MCF 10A (cell line): ENCODE measurements at regions not wholly inside any gene's neighbourhood (a gene's known extent, or its start where the extent isn't known, plus 50 kb on each side); places are given as distances from the start of the nearest gene placed in this dataset.

ENCODE experiments used
- BruUV-seq: library from RNA; stranded (reverse); fragments of 400-500 nt; replicated peaks from 2 replicates; lab custom pipeline; 2021; lab: Mats Ljungman, UMichigan
- CTCF ChIA-PET: fragments of 300-600 bp; sonication (Branson Sonifier 250); formaldehyde crosslinking; extraction: SDS; loops from one replicate; lab custom pipeline; 2021; ENCODE audit warnings: antibody characterized with exemption, inconsistent platforms; lab: Yijun Ruan, JAX
- POLR2A ChIA-PET: fragments of 300-600, 350-650 bp; sonication (Branson Sonifier 250); formaldehyde crosslinking; extraction: SDS; loops from one replicate; lab custom pipeline; 2020; ENCODE audit warnings: antibody characterized with exemption, inconsistent platforms; lab: Yijun Ruan, JAX
- DNase-seq: peaks from one replicate; pipeline ENCODE4 v3.0.0-alpha.2; 2018; ENCODE audit not compliant: unreplicated experiment
- H3K27ac Mint-ChIP-seq: one replicate; pipeline ENCODE4 v1.8.0; 2022; ENCODE audit warnings: mild to moderate bottlenecking, low read depth, mixed read lengths; ENCODE audit not compliant: unreplicated experiment
- H3K27me3 Mint-ChIP-seq: one replicate; pipeline ENCODE4 v1.8.0; 2022; ENCODE audit warnings: mixed read lengths; ENCODE audit not compliant: insufficient read depth, unreplicated experiment
- H3K36me3 Mint-ChIP-seq: one replicate; pipeline ENCODE4 v1.8.0; 2022; ENCODE audit warnings: mild to moderate bottlenecking, moderate library complexity, mixed read lengths; ENCODE audit not compliant: insufficient read depth, unreplicated experiment
- H3K4me1 Mint-ChIP-seq: one replicate; pipeline ENCODE4 v1.8.0; 2022; ENCODE audit warnings: mixed read lengths; ENCODE audit not compliant: insufficient read depth, unreplicated experiment
- H3K4me3 Mint-ChIP-seq: one replicate; pipeline ENCODE4 v1.8.0; 2022; ENCODE audit warnings: mild to moderate bottlenecking, moderate library complexity, mixed read lengths; ENCODE audit not compliant: unreplicated experiment
- H3K9me3 Mint-ChIP-seq: one replicate; pipeline ENCODE4 v1.8.0; 2022; ENCODE audit warnings: mixed read lengths; ENCODE audit not compliant: unreplicated experiment
- intact Hi-C: fragments of 100-400 bp; cut with micrococcal nuclease; formaldehyde crosslinking; loops from 2 replicates; pipeline ENCODE4 v1.14.1; 2022
- TF ChIP-seq, protein P1 (sequence below): fragments of 200-600 bp; IDR thresholded peaks from one replicate; pipeline ENCODE4 v1.8.0; 2022; ENCODE audit warnings: antibody characterized with exemption, mild to moderate bottlenecking; ENCODE audit not compliant: unreplicated experiment

DNA sequence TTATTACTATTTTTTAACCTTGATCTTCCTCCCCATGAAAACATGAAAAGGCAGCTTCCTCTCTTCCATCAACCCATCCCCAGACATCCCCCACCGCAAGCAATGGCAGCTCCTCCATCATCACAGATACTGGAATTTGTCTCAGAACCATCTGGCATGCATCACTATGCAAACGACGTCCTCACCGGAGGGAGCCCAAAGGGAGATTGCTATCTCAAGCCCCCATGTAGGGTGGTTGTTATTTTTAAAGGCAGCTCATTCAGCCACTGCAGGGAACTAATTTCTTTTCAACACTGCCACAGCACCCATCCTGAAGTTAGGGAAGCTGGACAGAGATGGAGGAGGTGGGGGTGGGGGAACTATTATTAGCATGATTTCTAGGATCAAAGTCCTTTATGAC lies 222.5 kb downstream of the FOXL1 start:
- CTCF ChIA-PET = no interaction called here
- Mint-ChIP-seq H3K4me3 (no peak overlapping the region), H3K27me3 (no peaks in the 10 kb centered on the region), H3K4me1 (peaks cover 14% of the 10 kb centered on the region), H3K36me3 (peaks cover 6% of the 10 kb centered on the region), H3K9me3 (peaks cover 7% of the 10 kb centered on the region), H3K27ac (no peak overlapping the region)
- DNase-seq = no peak
- no TSS peak for BruUV-seq
- TF ChIP-seq, protein P1, sequence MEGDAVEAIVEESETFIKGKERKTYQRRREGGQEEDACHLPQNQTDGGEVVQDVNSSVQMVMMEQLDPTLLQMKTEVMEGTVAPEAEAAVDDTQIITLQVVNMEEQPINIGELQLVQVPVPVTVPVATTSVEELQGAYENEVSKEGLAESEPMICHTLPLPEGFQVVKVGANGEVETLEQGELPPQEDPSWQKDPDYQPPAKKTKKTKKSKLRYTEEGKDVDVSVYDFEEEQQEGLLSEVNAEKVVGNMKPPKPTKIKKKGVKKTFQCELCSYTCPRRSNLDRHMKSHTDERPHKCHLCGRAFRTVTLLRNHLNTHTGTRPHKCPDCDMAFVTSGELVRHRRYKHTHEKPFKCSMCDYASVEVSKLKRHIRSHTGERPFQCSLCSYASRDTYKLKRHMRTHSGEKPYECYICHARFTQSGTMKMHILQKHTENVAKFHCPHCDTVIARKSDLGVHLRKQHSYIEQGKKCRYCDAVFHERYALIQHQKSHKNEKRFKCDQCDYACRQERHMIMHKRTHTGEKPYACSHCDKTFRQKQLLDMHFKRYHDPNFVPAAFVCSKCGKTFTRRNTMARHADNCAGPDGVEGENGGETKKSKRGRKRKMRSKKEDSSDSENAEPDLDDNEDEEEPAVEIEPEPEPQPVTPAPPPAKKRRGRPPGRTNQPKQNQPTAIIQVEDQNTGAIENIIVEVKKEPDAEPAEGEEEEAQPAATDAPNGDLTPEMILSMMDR = no peak
- POLR2A ChIA-PET = no interaction called here
- intact Hi-C loops = no loop called here

DNA sequence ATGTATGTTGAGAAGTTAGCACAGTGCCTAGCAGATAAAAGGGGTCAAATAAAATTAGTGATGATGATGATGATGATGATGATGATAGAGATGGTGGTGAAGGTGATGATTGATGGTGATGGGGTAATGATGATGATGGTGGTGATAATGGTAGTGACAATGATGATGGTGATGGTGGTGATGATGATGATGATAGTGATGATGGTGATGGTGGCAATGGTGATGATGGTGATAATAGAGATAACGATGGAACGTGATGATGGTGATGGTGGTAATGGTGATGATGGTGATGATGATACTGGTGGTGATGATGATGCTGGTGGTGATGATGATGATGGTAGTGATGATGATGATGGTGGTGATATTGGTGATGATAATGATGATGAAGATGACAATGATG lies 223.7 kb downstream of the FOXL1 start:
- DNase-seq = no peak
- Mint-ChIP-seq H3K4me3 (no peak overlapping the region), H3K27me3 (no peaks in the 10 kb centered on the region), H3K9me3 (peaks cover 7% of the 10 kb centered on the region), H3K36me3 (peaks cover 6% of the 10 kb centered on the region), H3K27ac (no peak overlapping the region), H3K4me1 (peaks cover 14% of the 10 kb centered on the region)
- TF ChIP-seq, protein P1 = no peak
- ChIA-PET CTCF (interaction anchor here (0.6 to 1.1 kb wide), 2 partner anchors 102 to 477 kb away, joined by 3 read pairs; no protein-coding TSS in a partner anchor), POLR2A (interaction anchor here (0.9 kb wide), 1 partner anchor 10 kb away, joined by 3 read pairs; no protein-coding TSS in a partner anchor)
- BruUV-seq = no TSS peak
- intact Hi-C loops = no loop called here

DNA sequence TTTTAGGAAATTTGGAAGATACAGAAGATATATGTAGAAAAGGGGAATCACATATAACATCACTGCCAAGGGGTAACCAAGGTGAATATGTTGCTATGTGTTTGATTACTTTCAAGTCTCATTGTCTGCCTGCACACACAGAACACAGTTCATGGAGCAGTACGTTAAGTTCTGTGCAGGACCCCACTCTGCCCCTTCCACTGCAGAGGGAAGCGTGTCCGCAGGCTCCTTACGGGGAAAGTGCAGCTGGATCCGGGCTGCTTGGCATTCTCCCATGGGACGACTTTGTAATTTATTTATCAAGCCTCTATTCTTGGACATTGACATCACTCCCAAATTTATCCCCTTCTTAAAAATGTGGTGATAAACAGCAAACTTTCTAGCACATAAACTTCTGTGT lies 226.8 kb downstream of the FOXL1 start:
- no TSS peak for BruUV-seq
- H3K27me3 Mint-ChIP-seq = no peaks in the 10 kb centered on the region
- CTCF ChIA-PET = no interaction called here

DNA sequence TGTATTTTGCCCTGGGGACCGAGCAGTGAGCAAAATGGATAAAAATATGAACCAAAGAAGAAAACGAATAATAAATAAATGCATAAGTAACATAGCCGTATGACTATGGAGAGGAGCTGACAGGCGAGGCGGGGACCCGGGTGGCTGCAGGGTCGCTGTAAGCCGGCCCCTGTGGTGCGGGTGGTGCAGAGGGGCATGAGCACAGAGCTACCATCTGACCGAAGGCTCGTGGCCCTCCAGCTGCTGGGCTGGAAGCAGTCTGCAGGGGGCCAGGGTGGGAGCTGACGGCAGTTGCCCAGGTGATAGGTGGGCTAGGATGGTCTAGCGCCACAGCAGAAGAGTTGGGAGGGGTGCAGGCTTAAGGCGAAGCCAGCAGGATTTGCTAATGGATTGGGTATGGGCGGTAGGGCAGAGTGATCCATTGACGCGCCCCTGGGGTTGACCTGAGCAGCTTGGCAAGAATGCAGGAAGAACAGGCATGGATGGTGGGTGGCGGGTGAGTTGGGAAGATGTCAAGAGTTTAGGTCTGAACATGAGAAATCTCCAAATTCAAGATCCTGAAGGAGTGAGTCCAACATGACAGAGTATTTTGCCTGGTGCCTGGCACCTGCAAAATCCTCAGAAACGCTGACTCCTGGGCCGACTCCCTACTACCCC lies 228.0 kb downstream of the FOXL1 start:
- no TSS peak for BruUV-seq
- Mint-ChIP-seq H3K27ac (no peak overlapping the region), H3K4me3 (no peak overlapping the region), H3K36me3 (peaks cover 6% of the 10 kb centered on the region), H3K27me3 (no peaks in the 10 kb centered on the region), H3K4me1 (peaks cover 9% of the 10 kb centered on the region), H3K9me3 (no peaks in the 10 kb centered on the region)
- TF ChIP-seq, protein P1 = no peak
- POLR2A ChIA-PET = no interaction called here
- CTCF ChIA-PET = no interaction called here
- DNase-seq = no peak
- intact Hi-C loops = no loop called here

More for the DNA sequence above, 226.8 kb downstream of the FOXL1 start:
- H3K4me1 Mint-ChIP-seq = peaks cover 9% of the 10 kb centered on the region
- H3K36me3 Mint-ChIP-seq = peaks cover 13% of the 10 kb centered on the region
- H3K9me3 Mint-ChIP-seq = no peaks in the 10 kb centered on the region
- POLR2A ChIA-PET = no interaction called here
- intact Hi-C loops = no loop called here
- no peak overlapping the region for H3K27ac Mint-ChIP-seq
- DNase-seq = no peak
- H3K4me3 Mint-ChIP-seq = no peak overlapping the region
- TF ChIP-seq, protein P1 = no peak
